NT2/D1 (cell line): ENCODE measurements at regions not wholly inside any gene's neighbourhood (a gene's known extent, or its start where the extent isn't known, plus 50 kb on each side); places are given as distances from the start of the nearest gene placed in this dataset.

Experiments used
- DNase-seq: peaks from one replicate; pipeline ENCODE4 v3.0.0-alpha.2; 2011; ENCODE audit warnings: low read depth, low spot score
- H3K27me3 ChIP-seq: 2 replicates; pipeline ENCODE4 v1.6.0; 2011; ENCODE audit warnings: mild to moderate bottlenecking; ENCODE audit not compliant: insufficient read length, insufficient read depth
- H3K36me3 ChIP-seq: 2 replicates; pipeline ENCODE4 v1.6.1; 2011; ENCODE audit warnings: mild to moderate bottlenecking, low read length, mixed read lengths; ENCODE audit not compliant: insufficient read depth, insufficient read length
- H3K4me1 ChIP-seq: 2 replicates; pipeline ENCODE4 v1.5.1; 2011; ENCODE audit not compliant: insufficient read depth, insufficient read length
- H3K4me3 ChIP-seq: 2 replicates; pipeline ENCODE4 v1.5.1; 2011; ENCODE audit warnings: low read depth; ENCODE audit not compliant: insufficient read length
- H3K9ac ChIP-seq: 2 replicates; pipeline ENCODE4 v1.6.0; 2011; ENCODE audit warnings: low read depth; ENCODE audit not compliant: insufficient read length
- H3K9me3 ChIP-seq: 2 replicates; pipeline ENCODE4 v1.5.1; 2011; ENCODE audit warnings: mild to moderate bottlenecking, low read length; ENCODE audit not compliant: insufficient read depth
- SUZ12 ChIP-seq: IDR thresholded peaks from 2 replicates; pipeline ENCODE4 v1.6.1; 2011; ENCODE audit not compliant: insufficient read length, insufficient read depth; ENCODE audit errors: extremely low read depth
- YY1 ChIP-seq: IDR thresholded peaks from 2 replicates; pipeline ENCODE4 v1.6.1; 2011; ENCODE audit not compliant: insufficient read length, insufficient read depth
- ZNF274 ChIP-seq: IDR thresholded peaks from 2 replicates; pipeline ENCODE4 v1.6.1; 2011; ENCODE audit warnings: mild to moderate bottlenecking, low read depth, low read length

DNA sequence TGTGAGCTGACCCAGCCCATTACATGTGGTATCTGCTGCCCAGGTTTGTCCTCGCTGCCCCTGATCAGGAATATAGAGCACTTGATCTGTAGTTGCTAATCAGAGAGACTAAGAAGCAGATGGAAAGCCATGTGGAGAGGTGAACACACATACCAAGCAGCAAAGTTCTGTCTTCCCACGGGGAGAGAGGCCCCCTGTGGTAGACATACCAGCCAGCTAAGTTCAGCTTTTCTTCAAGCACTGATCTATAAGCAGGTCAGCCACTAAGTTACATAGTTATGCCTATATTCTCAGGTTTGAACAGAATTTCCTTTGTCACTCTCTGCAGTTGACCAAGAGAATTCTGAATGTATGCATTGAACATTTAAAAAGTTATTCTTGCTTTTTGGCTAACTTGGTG, 76.4 kb downstream of the DDX3Y start:
- Histone ChIP-seq H3K4me1 (no peaks in the 10 kb centered on the region), H3K9me3 (no peaks in the 10 kb centered on the region), H3K27me3 (no peaks in the 10 kb centered on the region), H3K36me3 (no peaks in the 10 kb centered on the region), H3K4me3 (no peak overlapping the region), H3K9ac (no peak overlapping the region)
- no peak for TF ChIP-seq SUZ12
- TF ChIP-seq YY1: no peak
- TF ChIP-seq ZNF274: no peak
- DNase-seq: no peak

DNA sequence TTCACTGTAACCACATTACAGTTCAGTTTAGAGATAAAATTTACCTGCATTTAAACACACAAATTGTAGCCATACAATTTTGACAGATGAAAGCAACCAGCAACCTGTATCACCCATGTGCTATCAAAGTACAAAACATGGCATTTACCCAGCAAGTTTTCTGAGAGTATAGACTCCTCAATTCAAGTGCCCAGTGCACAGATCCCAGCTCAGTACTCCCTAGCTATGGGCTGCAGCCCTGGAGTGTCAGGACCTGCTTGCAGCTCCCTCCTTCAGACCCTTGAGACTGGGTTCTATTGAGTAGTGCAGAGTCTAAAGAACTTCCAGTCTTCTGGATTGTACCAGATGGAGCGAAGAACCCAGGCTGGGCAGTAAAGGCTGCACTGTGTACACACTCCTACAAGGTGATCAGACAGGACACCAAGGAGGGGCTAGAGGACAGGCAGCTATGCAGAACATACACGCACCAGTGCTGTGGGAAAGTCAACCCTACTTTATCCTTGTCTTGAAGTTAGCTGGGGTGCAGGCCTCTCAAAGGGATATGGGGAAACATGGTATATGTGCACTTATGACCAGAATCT, 77.7 kb downstream of the DDX3Y start:
- no peak for DNase-seq
- TF ChIP-seq YY1 (no peak), SUZ12 (no peak), ZNF274 (no peak)
- H3K9me3 ChIP-seq: no peaks in the 10 kb centered on the region

DNA sequence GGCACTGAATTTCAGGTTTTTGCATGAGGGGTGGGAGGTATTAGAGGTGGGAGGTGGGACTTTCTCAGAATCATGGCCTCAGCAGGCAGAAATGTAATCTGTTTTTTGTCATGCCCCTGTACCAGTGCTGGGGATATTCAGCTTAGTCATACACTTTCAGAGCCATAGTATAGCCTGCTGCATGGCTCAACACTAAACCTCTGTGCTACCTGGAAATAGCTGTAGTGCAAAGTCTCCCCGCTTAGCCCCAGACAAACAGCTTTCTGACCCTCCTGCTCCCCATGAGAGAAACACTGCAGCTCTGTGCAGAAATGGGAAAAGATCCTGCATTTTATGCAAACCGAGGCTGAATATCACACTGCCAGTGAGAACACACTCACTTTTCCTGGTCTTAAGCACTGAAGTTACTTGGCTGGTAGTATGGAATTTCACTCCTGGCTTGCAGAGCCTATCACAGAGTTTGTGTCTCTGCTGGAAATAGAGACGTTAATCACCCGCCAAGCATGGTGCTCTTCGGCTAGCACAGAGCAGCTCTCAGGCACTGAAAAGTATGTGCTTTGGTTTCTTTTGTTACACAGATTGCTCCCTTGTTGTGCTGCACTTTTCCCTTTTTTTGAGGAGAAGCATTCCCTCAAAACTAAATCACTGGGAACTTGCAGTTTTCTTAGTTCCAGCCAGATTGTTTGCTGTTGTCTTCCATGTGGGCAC, 80.1 kb downstream of the DDX3Y start:
- H3K36me3 ChIP-seq: no peaks in the 10 kb centered on the region
- H3K4me3 ChIP-seq: no peak overlapping the region
- no peaks in the 10 kb centered on the region for H3K4me1 ChIP-seq
- H3K9ac ChIP-seq: no peak overlapping the region
- peak; percentile 55 for DNase-seq
- H3K27me3 ChIP-seq: no peaks in the 10 kb centered on the region
- H3K9me3 ChIP-seq: no peaks in the 10 kb centered on the region
- TF ChIP-seq SUZ12 (no peak), YY1 (no peak), ZNF274 (no peak)

More for the DNA sequence above, 77.7 kb downstream of the DDX3Y start:
- Histone ChIP-seq H3K4me3 (no peak overlapping the region), H3K27me3 (no peaks in the 10 kb centered on the region), H3K4me1 (no peaks in the 10 kb centered on the region), H3K36me3 (no peaks in the 10 kb centered on the region), H3K9ac (no peak overlapping the region)

DNA sequence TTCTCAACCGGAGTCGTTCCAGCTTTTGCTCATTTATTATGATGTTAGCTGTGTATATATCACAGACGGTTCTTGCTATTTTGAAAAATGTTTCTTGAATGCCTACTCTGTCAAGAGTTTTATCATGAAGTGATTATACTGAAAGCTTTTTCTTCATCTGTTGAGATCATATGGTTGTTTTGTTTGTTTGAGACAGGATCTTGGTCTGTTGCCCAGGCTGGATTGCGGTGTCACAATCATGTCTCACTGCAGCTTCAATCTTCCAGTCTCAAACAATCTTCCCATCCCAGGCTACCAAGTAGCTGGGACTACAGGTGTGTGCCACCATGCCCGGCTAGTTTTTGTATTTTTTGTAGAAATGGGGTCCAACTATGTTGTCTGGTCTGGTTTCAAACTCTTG, 112.8 kb downstream of the DDX3Y start:
- H3K27me3 ChIP-seq: no peaks in the 10 kb centered on the region
- H3K36me3 ChIP-seq: no peaks in the 10 kb centered on the region
- H3K4me1 ChIP-seq: no peaks in the 10 kb centered on the region
- TF ChIP-seq ZNF274 (no peak), YY1 (no peak), SUZ12 (no peak)
- no peak overlapping the region for H3K4me3 ChIP-seq
- DNase-seq: no peak
- H3K9ac ChIP-seq: no peak overlapping the region
- H3K9me3 ChIP-seq: no peaks in the 10 kb centered on the region

GRCh38 chrY:13019486-13019885, 114.8 kb downstream of the DDX3Y start:
- Histone ChIP-seq H3K9me3 (no peaks in the 10 kb centered on the region), H3K4me1 (no peaks in the 10 kb centered on the region), H3K4me3 (no peak overlapping the region), H3K36me3 (no peaks in the 10 kb centered on the region), H3K9ac (no peak overlapping the region), H3K27me3 (no peaks in the 10 kb centered on the region)
- TF ChIP-seq YY1 (no peak), SUZ12 (no peak), ZNF274 (no peak)
- no peak for DNase-seq

DNA sequence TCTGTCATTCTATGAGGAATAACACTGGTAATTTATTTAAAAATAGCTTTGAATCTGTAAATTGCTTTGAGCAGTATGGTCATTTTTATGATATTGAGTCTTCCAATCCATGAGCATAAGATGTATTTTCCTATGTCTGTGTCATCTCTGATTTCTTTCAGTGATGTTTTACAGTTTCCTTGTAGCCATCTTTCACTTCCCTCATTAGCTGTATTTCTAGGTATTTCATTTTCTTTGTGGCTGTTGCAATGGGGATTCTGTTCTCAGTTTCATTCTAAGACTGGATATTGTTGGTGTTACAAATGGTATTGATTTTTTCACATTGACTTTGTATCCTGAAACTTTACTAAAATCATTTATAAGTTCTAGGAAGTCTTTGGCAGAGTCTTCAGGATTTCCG, 116.2 kb downstream of the DDX3Y start:
- Histone ChIP-seq H3K4me1 (no peaks in the 10 kb centered on the region), H3K9me3 (no peaks in the 10 kb centered on the region), H3K27me3 (no peaks in the 10 kb centered on the region), H3K9ac (no peak overlapping the region), H3K36me3 (no peaks in the 10 kb centered on the region), H3K4me3 (no peak overlapping the region)
- no peak for DNase-seq
- no peak for TF ChIP-seq YY1
- no peak for TF ChIP-seq SUZ12

GRCh38 chrY:13023607-13024006, 118.9 kb downstream of the DDX3Y start:
- no peak overlapping the region for H3K9ac ChIP-seq
- no peaks in the 10 kb centered on the region for H3K4me1 ChIP-seq
- TF ChIP-seq ZNF274 (no peak), YY1 (no peak), SUZ12 (no peak)
- H3K36me3 ChIP-seq: no peaks in the 10 kb centered on the region
- no peak for DNase-seq
- no peak overlapping the region for H3K4me3 ChIP-seq
- no peaks in the 10 kb centered on the region for H3K27me3 ChIP-seq
- no peaks in the 10 kb centered on the region for H3K9me3 ChIP-seq
